ENCODE measurements at regions not wholly inside any gene's neighbourhood (a gene's known extent, or its start where the extent isn't known, plus 50 kb on each side); places are given as distances from the start of the nearest gene placed in this dataset.
"Not testable (repeated sequence)": the region's sequence is repeated elsewhere in the genome, so short reads cannot be mapped to it uniquely, and the experiment has no call there.

GRCh38 chr7:43058271-43059066, 54.0 kb upstream of the HECW1 start:
- DNase-seq (ENCODE audit: low read depth in 1 of 2, low spot score in 1 of 2), result peak in 1 of 2 experiments; percentile 32
- no peak for TF ChIP-seq JUND (IDR thresholded peaks at IDR 0.05; ENCODE audit: low read depth)
- in situ Hi-C loops (cut with HindIII; ENCODE audit: low pct_unique_long_range_greater_than_20kb, low sequenced_read_pairs), result no loop called here

GRCh38 chr7:43059067-43059600, 53.3 kb upstream of the HECW1 start:
- in situ Hi-C loops (cut with HindIII; ENCODE audit: low pct_unique_long_range_greater_than_20kb, low sequenced_read_pairs); DNase-seq (ENCODE audit: low read depth in 1 of 2, low spot score in 1 of 2): not testable (repeated sequence)
